ENCODE measurements at regions not wholly inside any gene's neighbourhood (a gene's known extent, or its start where the extent isn't known, plus 50 kb on each side); places are given as distances from the start of the nearest gene placed in this dataset.

- DNase-seq (ENCODE audit: low read depth), result no peak
Measured at GRCh38 chr1:50292276-50292675, 131.0 kb downstream of the DMRTA2 start.

GRCh38 chr1:50289495-50289894, 133.7 kb downstream of the DMRTA2 start:
- DNase-seq (ENCODE audit: low read depth), result no peak

GRCh38 chr1:50285994-50286393, 137.2 kb downstream of the DMRTA2 start:
- DNase-seq (ENCODE audit: low read depth), result no peak

GRCh38 chr1:50279622-50280330, 143.5 kb downstream of the DMRTA2 start:
- no peak for DNase-seq (ENCODE audit: low read depth)

- DNase-seq (ENCODE audit: low read depth), result no peak
Measured at GRCh38 chr1:50278961-50279360, 144.3 kb downstream of the DMRTA2 start.

GRCh38 chr1:50278410-50278809, 144.8 kb downstream of the DMRTA2 start:
- DNase-seq (ENCODE audit: low read depth), result no peak

- no peak for DNase-seq (ENCODE audit: low read depth)
Measured at GRCh38 chr1:50275566-50275965, 147.7 kb downstream of the DMRTA2 start.

GRCh38 chr1:50272912-50273311, 150.3 kb downstream of the DMRTA2 start:
- DNase-seq (ENCODE audit: low read depth), result no peak

GRCh38 chr1:50271968-50272578, 151.2 kb downstream of the DMRTA2 start:
- DNase-seq (ENCODE audit: low read depth), result no peak

- DNase-seq (ENCODE audit: low read depth), result no peak
Measured at GRCh38 chr1:50271337-50271736, 151.9 kb downstream of the DMRTA2 start.

- DNase-seq (ENCODE audit: low read depth), result no peak
Measured at GRCh38 chr1:50270926-50271325, 152.3 kb downstream of the DMRTA2 start.

GRCh38 chr1:50268049-50268448, 155.2 kb downstream of the DMRTA2 start:
- no peak for DNase-seq (ENCODE audit: low read depth)

- no peak for DNase-seq (ENCODE audit: low read depth)
Measured at GRCh38 chr1:50266509-50266908, 156.7 kb downstream of the DMRTA2 start.

GRCh38 chr1:50265790-50266314, 157.1 kb downstream of the ELAVL4 start:
- no peak for DNase-seq (ENCODE audit: low read depth)

- DNase-seq (ENCODE audit: low read depth), result no peak
Measured at GRCh38 chr1:50264590-50264989, 155.9 kb downstream of the ELAVL4 start.

GRCh38 chr1:50262436-50262835, 153.7 kb downstream of the ELAVL4 start:
- no peak for DNase-seq (ENCODE audit: low read depth)

GRCh38 chr1:50261951-50262350, 153.2 kb downstream of the ELAVL4 start:
- DNase-seq (ENCODE audit: low read depth), result no peak

GRCh38 chr1:50257940-50258685, 149.4 kb downstream of the ELAVL4 start:
- no peak for DNase-seq (ENCODE audit: low read depth)

- DNase-seq (ENCODE audit: low read depth), result no peak
Measured at GRCh38 chr1:50257029-50257428, 148.3 kb downstream of the ELAVL4 start.
